Stomach (tissue), 8 donors: ENCODE measurements at regions not wholly inside any gene's neighbourhood (a gene's known extent, or its start where the extent isn't known, plus 50 kb on each side); places are given as distances from the start of the nearest gene placed in this dataset.

ENCODE experiments used
- DNase-seq, 2 donors: peaks; one replicate each; pipeline versions ENCODE4 v3.0.0 to v3.0.0-alpha.2; 2013 to 2019
- H3K27ac ChIP-seq, 5 donors: fragments of 200-600 bp in 4 of 5; sonication (generic) in 4 of 5; one replicate each; pipeline ENCODE4 v1.5.1; 2013 to 2019; ENCODE audit warnings: mild to moderate bottlenecking in 1 of 5, moderate library complexity in 1 of 5
- H3K27me3 ChIP-seq, 3 donors: fragments of 200-600 bp; sonication (generic); one replicate each; pipeline ENCODE4 v1.5.1; 2017 to 2019; ENCODE audit warnings: mixed run types in 1 of 3
- H3K36me3 ChIP-seq, 4 donors: fragments of 200-600 bp; sonication (generic); 1 replicate in 3 of 4; 2 replicates in 1 of 4; pipeline ENCODE4 v1.5.1; 2016 to 2019
- H3K4me1 ChIP-seq, 4 donors: fragments of 200-600 bp; sonication (generic); one replicate each; pipeline ENCODE4 v1.5.1; 2016 to 2019
- H3K4me3 ChIP-seq, 4 donors: fragments of 200-600 bp; sonication (generic) in 3 of 4; one replicate each; pipeline ENCODE4 v1.5.1; 2016 to 2019; ENCODE audit warnings: mild to moderate bottlenecking in 1 of 4
- H3K9me3 ChIP-seq, 4 donors: fragments of 200-600 bp; sonication (generic); one replicate each; pipeline ENCODE4 v1.5.1; 2016 to 2019
- CTCF ChIP-seq, 7 experiments: fragments of 450-650 bp in 4 of 7; fragments of 200-600 bp in 3 of 7; sonication (generic) in 3 of 7; IDR thresholded peaks; one replicate each; pipeline ENCODE4 v1.5.1; 2016 to 2019; ENCODE audit warnings: antibody characterized with exemption in 7 of 7, control low read depth in 2 of 7, mild to moderate bottlenecking in 1 of 7
- EP300 ChIP-seq: sonication (generic); formaldehyde crosslinking; IDR thresholded peaks from one replicate; pipeline ENCODE4 v1.6.1; 2017; ENCODE audit warnings: antibody characterized with exemption
- POLR2A ChIP-seq, 4 donors: fragments of 450-650 bp; IDR thresholded peaks; one replicate each; pipeline ENCODE4 v1.6.1; 2016; ENCODE audit warnings: antibody characterized with exemption in 4 of 4, control low read depth in 2 of 4, mild to moderate bottlenecking in 1 of 4, moderate library complexity in 1 of 4
- POLR2AphosphoS5 ChIP-seq, 3 donors: sonication (generic); formaldehyde crosslinking; IDR thresholded peaks; one replicate each; pipeline ENCODE4 v1.6.1; 2016; ENCODE audit warnings: antibody characterized with exemption in 3 of 3
- WGBS, 5 donors: extraction: QIAGEN DNeasy Blood & Tissue Kit in 3 of 5; methylation state at CpG; one replicate each; pipeline versions ENCODE4 v1.1.5 to v1.1.7; 2013 to 2018; 5-methylcytosine and 5-hydroxymethylcytosine counted together
- intact Hi-C: fragments of 100-400 bp; cut with DNase I; formaldehyde crosslinking; loops from one replicate; pipeline ENCODE4 v1.15.1; 2023; ENCODE audit warnings: low total_unique reads
- donor health status: healthy with polysubstance abuse.
- donor health status: Bipolar disorder and iron deficiency.
- donor health status: healthy.

GRCh38 chr6:5941188-5941587 lies 65.5 kb downstream of the NRN1 start:
- peaks cover 0 to 5% (median 0%) of the 10 kb centered on the region in 3 donors for H3K27me3 ChIP-seq
- peaks cover 0 to 18% (median 11%) of the 10 kb centered on the region in 4 donors for H3K9me3 ChIP-seq
- 63 to 73% (median 70%) methylated on average over 5 of the region's 5 CpGs for WGBS, 5 donors
- DNase-seq, result no peak
- no peaks in the 10 kb centered on the region for H3K36me3 ChIP-seq
- peaks cover 0 to 10% (median 0%) of the 10 kb centered on the region in 4 donors for H3K4me1 ChIP-seq
- H3K4me3 ChIP-seq, result no peak overlapping the region
- intact Hi-C loops, result no loop called here
- no peak for TF ChIP-seq POLR2AphosphoS5 (IDR thresholded peaks at IDR 0.05)
- no peak for TF ChIP-seq POLR2A (IDR thresholded peaks at IDR 0.05)
- no peak for TF ChIP-seq CTCF (IDR thresholded peaks at IDR 0.05)
- TF ChIP-seq EP300, result no peak
- H3K27ac ChIP-seq, result no peak overlapping the region

DNA sequence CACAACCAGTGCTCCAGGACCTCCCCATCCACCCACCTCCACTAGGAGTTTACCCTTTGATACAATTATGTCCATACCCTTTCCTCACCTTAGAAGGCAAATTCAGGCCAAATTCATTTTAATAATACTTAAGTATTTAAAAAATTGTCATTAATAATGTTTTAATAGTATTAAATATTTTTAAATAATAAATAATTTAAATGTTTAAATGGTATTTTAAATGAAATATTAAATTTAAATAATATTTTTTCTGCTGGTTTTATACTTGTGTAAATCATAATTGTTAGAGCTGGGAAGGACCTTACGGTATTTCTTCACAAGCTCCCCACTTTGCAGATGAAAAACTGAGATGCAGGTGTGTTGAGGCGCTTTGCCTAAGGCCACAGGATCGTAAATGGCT lies 67.8 kb downstream of the NRN1 start:
- WGBS, 5 donors, result 92 to 95% (median 94%) methylated on average over 3 of the region's 3 CpGs

DNA sequence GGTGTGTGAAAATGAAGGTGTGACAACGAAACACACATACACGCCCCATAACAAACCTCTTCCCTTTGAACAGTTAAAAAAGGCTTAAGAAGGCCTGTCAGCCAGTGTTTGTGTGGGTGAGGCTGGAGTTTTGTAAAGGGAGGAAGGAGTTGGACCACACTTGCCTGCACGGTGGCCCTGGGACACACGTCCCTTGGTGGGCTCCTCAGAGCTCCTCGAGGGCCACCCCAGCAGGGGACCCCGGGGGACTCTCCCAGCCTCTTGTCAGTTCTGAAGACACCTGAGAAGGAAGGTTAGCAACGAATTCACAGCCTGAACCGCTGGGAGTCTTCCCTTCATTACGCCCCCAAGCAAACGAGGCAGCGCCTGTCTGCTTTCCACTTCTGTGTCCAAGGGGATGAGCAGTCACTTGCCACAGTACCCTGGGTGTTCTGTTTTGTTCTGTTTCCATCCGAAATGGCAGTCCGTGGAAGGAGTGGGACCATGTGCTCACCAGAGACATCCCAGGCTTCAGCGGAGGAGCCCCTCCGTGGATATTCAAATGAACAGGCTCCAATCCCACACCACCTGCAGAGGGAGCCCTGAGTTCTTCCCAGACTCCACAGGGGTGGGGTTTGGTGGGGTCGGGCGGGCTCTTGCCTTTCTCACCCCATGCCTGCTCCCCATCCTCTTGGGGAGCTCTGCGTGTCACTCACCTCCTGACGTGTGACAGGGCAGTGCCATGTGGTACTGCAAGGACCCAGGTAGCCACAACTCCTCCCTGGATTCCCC lies 68.6 kb downstream of the NRN1 start:
- WGBS, 5 donors, result 72 to 80% (median 76%) methylated on average over 19 of the region's 19 CpGs
- no peak for DNase-seq
- intact Hi-C loops, result no loop called here
- Histone ChIP-seq H3K4me3 (no peak overlapping the region), H3K4me1 (peaks cover 0 to 10% (median 0%) of the 10 kb centered on the region in 4 donors), H3K27me3 (peaks cover 0 to 5% (median 0%) of the 10 kb centered on the region in 3 donors), H3K9me3 (peaks cover 0 to 9% (median 2%) of the 10 kb centered on the region in 4 donors), H3K36me3 (no peaks in the 10 kb centered on the region), H3K27ac (no peak overlapping the region)
- TF ChIP-seq POLR2AphosphoS5 (IDR thresholded peaks at IDR 0.05), result no peak
- TF ChIP-seq CTCF (IDR thresholded peaks at IDR 0.05), result no peak
- no peak for TF ChIP-seq EP300
- no peak for TF ChIP-seq POLR2A (IDR thresholded peaks at IDR 0.05)

More for the DNA sequence above, 67.8 kb downstream of the NRN1 start:
- peaks cover 0 to 10% (median 0%) of the 10 kb centered on the region in 4 donors for H3K4me1 ChIP-seq
- DNase-seq, result no peak
- TF ChIP-seq EP300 (no peak), POLR2AphosphoS5 (IDR thresholded peaks at IDR 0.05) (no peak), CTCF (IDR thresholded peaks at IDR 0.05) (no peak), POLR2A (IDR thresholded peaks at IDR 0.05) (no peak)
- intact Hi-C loops, result no loop called here
- H3K36me3 ChIP-seq, result no peaks in the 10 kb centered on the region
- H3K27me3 ChIP-seq, result peaks cover 0 to 5% (median 0%) of the 10 kb centered on the region in 3 donors
- H3K9me3 ChIP-seq, result peaks cover 0 to 11% (median 8%) of the 10 kb centered on the region in 4 donors
- no peak overlapping the region for H3K27ac ChIP-seq
- H3K4me3 ChIP-seq, result no peak overlapping the region

- intact Hi-C loops, result no loop called here
- no peak overlapping the region for H3K4me3 ChIP-seq
- H3K27ac ChIP-seq, result no peak overlapping the region
- no peaks in the 10 kb centered on the region for H3K36me3 ChIP-seq
- H3K9me3 ChIP-seq, result peaks cover 0 to 14% (median 4%) of the 10 kb centered on the region in 4 donors
- TF ChIP-seq EP300 (no peak), POLR2AphosphoS5 (IDR thresholded peaks at IDR 0.05) (no peak), CTCF (IDR thresholded peaks at IDR 0.05) (no peak), POLR2A (IDR thresholded peaks at IDR 0.05) (no peak)
- 61 to 67% (median 66%) methylated on average over 11 to 14 of the region's 14 CpGs for WGBS, 5 donors
- peak in 1 of 2 donors; percentile 4 for DNase-seq
- peaks cover 0 to 10% (median 0%) of the 10 kb centered on the region in 4 donors for H3K4me1 ChIP-seq
- peaks cover 0 to 11% (median 0%) of the 10 kb centered on the region in 3 donors for H3K27me3 ChIP-seq
Measured at GRCh38 chr6:5937169-5937909, 69.4 kb downstream of the NRN1 start.
